Neural crest cell (in vitro differentiated cells): ENCODE measurements at regions not wholly inside any gene's neighbourhood (a gene's known extent, or its start where the extent isn't known, plus 50 kb on each side); places are given as distances from the start of the nearest gene placed in this dataset.

ENCODE experiments used
- DNase-seq: peaks from one replicate; pipeline ENCODE4 v3.0.0; 2021; ENCODE audit warnings: low read depth, mixed read lengths, low spot score
- H3K27ac Mint-ChIP-seq: one replicate; pipeline ENCODE4 v1.8.0; 2021; ENCODE audit warnings: mild to moderate bottlenecking, mixed read lengths; ENCODE audit not compliant: unreplicated experiment
- H3K27me3 Mint-ChIP-seq: 2 replicates; pipeline ENCODE4 v1.8.0; 2021; ENCODE audit warnings: low read depth, mild to moderate bottlenecking, mixed read lengths
- H3K36me3 Mint-ChIP-seq: 2 replicates; pipeline ENCODE4 v1.8.0; 2021; ENCODE audit warnings: low read depth, mild to moderate bottlenecking, mixed read lengths
- H3K4me1 Mint-ChIP-seq: 2 replicates; pipeline ENCODE4 v1.8.0; 2021; ENCODE audit warnings: mixed read lengths
- H3K4me3 Mint-ChIP-seq: one replicate; pipeline ENCODE4 v1.8.0; 2021; ENCODE audit warnings: mild to moderate bottlenecking, mixed read lengths
- H3K9me3 Mint-ChIP-seq: 2 replicates; pipeline ENCODE4 v1.8.0; 2021; ENCODE audit warnings: mixed read lengths
- CTCF ChIP-seq: fragments of 200-600 bp; sonication (generic); conservative IDR thresholded peaks from 2 replicates; pipeline ENCODE4 v1.5.0; 2021; ENCODE audit warnings: antibody characterized with exemption, mild to moderate bottlenecking

GRCh38 chr11:91820709-91821108 is 403.9 kb upstream of the FAT3 start:
- no peaks in the 10 kb centered on the region for H3K9me3 Mint-ChIP-seq
- TF ChIP-seq CTCF: no peak
- H3K4me1 Mint-ChIP-seq: peaks cover 8% of the 10 kb centered on the region
- DNase-seq: no peak
- H3K27me3 Mint-ChIP-seq: no peaks in the 10 kb centered on the region
- no peak overlapping the region for H3K27ac Mint-ChIP-seq
- no peak overlapping the region for H3K4me3 Mint-ChIP-seq
- no peaks in the 10 kb centered on the region for H3K36me3 Mint-ChIP-seq

- no peak overlapping the region for H3K27ac Mint-ChIP-seq
- no peak for TF ChIP-seq CTCF
- no peaks in the 10 kb centered on the region for H3K36me3 Mint-ChIP-seq
- H3K4me3 Mint-ChIP-seq: no peak overlapping the region
- H3K4me1 Mint-ChIP-seq: peaks cover 8% of the 10 kb centered on the region
- no peaks in the 10 kb centered on the region for H3K9me3 Mint-ChIP-seq
- DNase-seq: no peak
- H3K27me3 Mint-ChIP-seq: no peaks in the 10 kb centered on the region
Measured at GRCh38 chr11:91819777-91820176, 404.8 kb upstream of the FAT3 start.

GRCh38 chr11:91819195-91819594 is 405.4 kb upstream of the FAT3 start:
- Mint-ChIP-seq H3K4me3 (no peak overlapping the region), H3K27ac (no peak overlapping the region)
- no peak for TF ChIP-seq CTCF

GRCh38 chr11:91817996-91818395 is 406.6 kb upstream of the FAT3 start:
- TF ChIP-seq CTCF: no peak
- Mint-ChIP-seq H3K27me3 (no peaks in the 10 kb centered on the region), H3K4me1 (peaks cover 8% of the 10 kb centered on the region), H3K36me3 (no peaks in the 10 kb centered on the region), H3K4me3 (no peak overlapping the region), H3K27ac (no peak overlapping the region), H3K9me3 (no peaks in the 10 kb centered on the region)
- DNase-seq: no peak

More at GRCh38 chr11:91819195-91819594, 405.4 kb upstream of the FAT3 start:
- H3K27me3 Mint-ChIP-seq: no peaks in the 10 kb centered on the region
- H3K4me1 Mint-ChIP-seq: peaks cover 8% of the 10 kb centered on the region
- H3K36me3 Mint-ChIP-seq: no peaks in the 10 kb centered on the region
- H3K9me3 Mint-ChIP-seq: no peaks in the 10 kb centered on the region
- DNase-seq: no peak

GRCh38 chr11:91813263-91813662 is 411.4 kb upstream of the FAT3 start:
- TF ChIP-seq CTCF: no peak
- Mint-ChIP-seq H3K27ac (no peak overlapping the region), H3K27me3 (no peaks in the 10 kb centered on the region), H3K36me3 (no peaks in the 10 kb centered on the region), H3K4me3 (no peak overlapping the region), H3K9me3 (peaks cover 5% of the 10 kb centered on the region), H3K4me1 (no peaks in the 10 kb centered on the region)
- DNase-seq: no peak

- no peak overlapping the region for H3K4me3 Mint-ChIP-seq
- TF ChIP-seq CTCF: no peak
- no peaks in the 10 kb centered on the region for H3K27me3 Mint-ChIP-seq
- H3K27ac Mint-ChIP-seq: no peak overlapping the region
- H3K4me1 Mint-ChIP-seq: no peaks in the 10 kb centered on the region
- H3K36me3 Mint-ChIP-seq: no peaks in the 10 kb centered on the region
- no peak for DNase-seq
- peaks cover 12% of the 10 kb centered on the region for H3K9me3 Mint-ChIP-seq
Measured at GRCh38 chr11:91810871-91811270, 413.7 kb upstream of the FAT3 start.
